H9 (cell line): ENCODE measurements at regions not wholly inside any gene's neighbourhood (a gene's known extent, or its start where the extent isn't known, plus 50 kb on each side); places are given as distances from the start of the nearest gene placed in this dataset.

Experiments
- DNase-seq: peaks from one replicate; pipeline ENCODE4 v3.0.0-alpha.2; 2017
- H2AFZ ChIP-seq: one replicate; pipeline ENCODE4 v1.6.1; 2013; ENCODE audit warnings: mild to moderate bottlenecking, low read length, control low read depth, moderate library complexity
- H2AK5ac ChIP-seq: 2 replicates; pipeline ENCODE4 v1.6.1; 2013; ENCODE audit warnings: low read length, control low read depth, mixed read lengths; ENCODE audit not compliant: insufficient read length
- H2BK120ac ChIP-seq: one replicate; pipeline ENCODE4 v1.6.1; 2013; ENCODE audit warnings: low read depth, mild to moderate bottlenecking, low read length, control low read depth, inconsistent platforms; ENCODE audit not compliant: poor library complexity, severe bottlenecking
- H2BK12ac ChIP-seq: 2 replicates; pipeline ENCODE4 v1.6.1; 2013; ENCODE audit warnings: low read length, control low read depth, mixed read lengths, low read depth; ENCODE audit not compliant: insufficient read length
- H2BK15ac ChIP-seq: 2 replicates; pipeline ENCODE4 v1.6.1; 2013; ENCODE audit warnings: low read depth, low read length, control low read depth
- H2BK20ac ChIP-seq: one replicate; pipeline ENCODE4 v1.6.1; 2013; ENCODE audit warnings: low read depth, mild to moderate bottlenecking, low read length, control low read depth, inconsistent platforms; ENCODE audit not compliant: poor library complexity, severe bottlenecking
- H2BK5ac ChIP-seq: 2 replicates; pipeline ENCODE4 v1.6.1; 2013; ENCODE audit warnings: low read length, control low read depth, mixed read lengths; ENCODE audit not compliant: insufficient read length
- H3K14ac ChIP-seq: 2 replicates; pipeline ENCODE4 v1.6.1; 2013; ENCODE audit warnings: low read length, control low read depth; ENCODE audit not compliant: insufficient read depth
- H3K18ac ChIP-seq: 2 replicates; pipeline ENCODE4 v1.6.1; 2013; ENCODE audit warnings: low read depth, mild to moderate bottlenecking, mixed read lengths, low read length, control low read depth; ENCODE audit not compliant: insufficient read length
- H3K23ac ChIP-seq: 2 replicates; pipeline ENCODE4 v1.6.1; 2013; ENCODE audit warnings: low read length, control low read depth, mixed read lengths, low read depth; ENCODE audit not compliant: insufficient read length
- H3K23me2 ChIP-seq: 2 replicates; pipeline ENCODE4 v1.6.1; 2013; ENCODE audit warnings: low read depth, mild to moderate bottlenecking, mixed read lengths, low read length, control low read depth; ENCODE audit not compliant: insufficient read length, poor library complexity, severe bottlenecking
- H3K27ac ChIP-seq: 2 replicates; pipeline ENCODE4 v1.5.1; 2013; ENCODE audit warnings: low read length, control low read depth, mixed read lengths, low read depth; ENCODE audit not compliant: insufficient read length
- H3K27me3 ChIP-seq: 2 replicates; pipeline ENCODE4 v1.6.1; 2013; ENCODE audit warnings: low read length, control low read depth, inconsistent platforms; ENCODE audit not compliant: insufficient read depth
- H3K4ac ChIP-seq: 2 replicates; pipeline ENCODE4 v1.6.1; 2013; ENCODE audit warnings: low read depth, mild to moderate bottlenecking, control low read depth, inconsistent platforms, low read length, moderate library complexity
- H3K4me1 ChIP-seq: 2 replicates; pipeline ENCODE4 v1.6.1; 2013; ENCODE audit warnings: low read length, control low read depth, inconsistent platforms; ENCODE audit not compliant: insufficient read depth
- H3K4me2 ChIP-seq: 2 replicates; pipeline ENCODE4 v1.6.1; 2013; ENCODE audit warnings: low read length, control low read depth, mixed read lengths; ENCODE audit not compliant: insufficient read length, insufficient read depth
- H3K56ac ChIP-seq: 2 replicates; pipeline ENCODE4 v1.6.1; 2013; ENCODE audit warnings: low read depth, mild to moderate bottlenecking, mixed read lengths, low read length, control low read depth; ENCODE audit not compliant: insufficient read length
- H3K79me1 ChIP-seq: 2 replicates; pipeline ENCODE4 v1.6.1; 2013; ENCODE audit warnings: low read depth, mild to moderate bottlenecking, moderate library complexity, low read length, control low read depth, inconsistent platforms; ENCODE audit not compliant: insufficient read depth, poor library complexity, severe bottlenecking
- H3K79me2 ChIP-seq: 2 replicates; pipeline ENCODE4 v1.6.1; 2013; ENCODE audit warnings: low read length, control low read depth, inconsistent platforms; ENCODE audit not compliant: insufficient read depth
- H3K9ac ChIP-seq: 2 replicates; pipeline ENCODE4 v1.6.1; 2013; ENCODE audit warnings: low read length, control low read depth, mixed read lengths; ENCODE audit not compliant: insufficient read length; ENCODE audit errors: extremely low read depth
- H3K9me3 ChIP-seq: one replicate; pipeline ENCODE4 v1.6.1; 2013; ENCODE audit warnings: low read depth, low read length, inconsistent platforms; ENCODE audit not compliant: control insufficient read depth
- H3T11ph ChIP-seq: one replicate; pipeline ENCODE4 v1.6.1; 2013; ENCODE audit warnings: mild to moderate bottlenecking, low read length, control low read depth, inconsistent platforms
- H4K20me1 ChIP-seq: one replicate; pipeline ENCODE4 v1.6.1; 2013; ENCODE audit not compliant: control insufficient read depth, insufficient read length, insufficient read depth
- H4K5ac ChIP-seq: 2 replicates; pipeline ENCODE4 v1.6.1; 2013; ENCODE audit warnings: low read depth, mild to moderate bottlenecking, mixed read lengths, low read length, control low read depth; ENCODE audit not compliant: insufficient read length
- H4K8ac ChIP-seq: replicated peaks from 2 replicates; pipeline ENCODE4 v1.6.1; 2013; ENCODE audit warnings: low read length, control low read depth, mixed read lengths, low read depth; ENCODE audit not compliant: insufficient read length
- H4K91ac ChIP-seq: 2 replicates; pipeline ENCODE4 v1.6.1; 2013; ENCODE audit warnings: low read depth, mild to moderate bottlenecking, moderate library complexity, mixed read lengths, low read length, control low read depth; ENCODE audit not compliant: insufficient read length
- H3K27ac Mint-ChIP-seq, 3 experiments: 2 replicates in 2 of 3; 3 replicates in 1 of 3; pipeline ENCODE4 v1.8.0; 2020 to 2021; ENCODE audit warnings: mixed read lengths in 3 of 3, mild to moderate bottlenecking in 1 of 3, moderate library complexity in 1 of 3
- H3K27me3 Mint-ChIP-seq: 2 replicates; pipeline ENCODE4 v1.8.0; 2021; ENCODE audit warnings: low read depth, mild to moderate bottlenecking, moderate library complexity, mixed read lengths
- H3K36me3 Mint-ChIP-seq, 3 experiments: 2 replicates in 2 of 3; 3 replicates in 1 of 3; pipeline ENCODE4 v1.8.0; 2020 to 2021; ENCODE audit warnings: low read depth in 3 of 3, mixed read lengths in 3 of 3; ENCODE audit not compliant: insufficient read depth in 1 of 3
- H3K4me1 Mint-ChIP-seq, 2 experiments: 2 replicates each; pipeline ENCODE4 v1.8.0; 2020; ENCODE audit warnings: mixed read lengths in 2 of 2
- H3K4me3 Mint-ChIP-seq, 2 experiments: 2 replicates in 1 of 2; 3 replicates in 1 of 2; pipeline ENCODE4 v1.8.0; 2020 to 2021; ENCODE audit warnings: mild to moderate bottlenecking in 2 of 2, mixed read lengths in 2 of 2, moderate library complexity in 1 of 2
- H3K9me3 Mint-ChIP-seq, 2 experiments: 2 replicates in 1 of 2; 3 replicates in 1 of 2; pipeline ENCODE4 v1.8.0; 2020; ENCODE audit warnings: mild to moderate bottlenecking in 2 of 2, mixed read lengths in 2 of 2, moderate library complexity in 1 of 2
- WGBS: extraction: QIAGEN DNeasy Blood & Tissue Kit; methylation state at CpG from one replicate; pipeline ENCODE4 v1.1.7; 2013; ENCODE audit warnings: missing lambda C conversion rate, low lambda C conversion rate, mixed read lengths; ENCODE audit not compliant: insufficient read length; ENCODE audit errors: extremely low coverage; 5-methylcytosine and 5-hydroxymethylcytosine counted together
- TF ChIP-seq, protein P1 (sequence below): fragments of 200-600 bp; sonication (generic); conservative IDR thresholded peaks from 3 replicates; pipeline ENCODE4 v1.8.0; 2021; ENCODE audit warnings: antibody characterized with exemption, mild to moderate bottlenecking

DNA sequence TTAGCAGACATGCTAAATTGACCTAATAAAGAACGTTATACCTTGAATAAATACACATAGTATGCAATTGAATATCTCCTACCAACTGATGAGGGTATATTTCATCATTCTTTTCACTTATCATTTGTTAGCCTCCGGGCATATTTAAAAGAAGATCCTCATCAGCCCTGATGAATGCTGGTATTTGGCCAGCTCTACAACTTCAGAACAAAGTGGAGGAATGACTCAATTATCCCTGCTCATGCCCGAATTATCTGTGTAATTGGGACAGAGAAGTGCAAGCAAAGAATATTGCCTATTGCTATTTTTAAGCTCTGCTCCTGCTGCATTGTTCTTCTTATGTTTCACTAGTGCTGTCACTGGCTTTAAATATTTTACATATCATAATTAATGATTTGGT, 622.1 kb downstream of the METTL15 start:
- H3K56ac ChIP-seq: no peak overlapping the region
- H2AFZ ChIP-seq: no peak overlapping the region
- no peak overlapping the region for H3K4me2 ChIP-seq
- no peak overlapping the region for H4K8ac ChIP-seq
- no peak overlapping the region for H3K27ac ChIP-seq
- Mint-ChIP-seq H3K27ac (no peak overlapping the region), H3K27me3 (no peaks in the 10 kb centered on the region; the same call in 1 of the 2 replicates), H3K4me1 (peaks cover 13 to 27% of the 10 kb centered on the region in 2 experiments), H3K36me3 (peaks cover 0 to 4% (median 0%) of the 10 kb centered on the region in 3 experiments; a peak in 2 of 7 replicates), H3K9me3 (no peaks in the 10 kb centered on the region), H3K4me3 (no peak overlapping the region)
- no peaks in the 10 kb centered on the region for H3K79me2 ChIP-seq
- no peak overlapping the region for H2BK12ac ChIP-seq
- H2BK5ac ChIP-seq: no peak overlapping the region
- no peak overlapping the region for H2BK15ac ChIP-seq
- no peak overlapping the region for H3K4ac ChIP-seq
- H2AK5ac ChIP-seq: no peak overlapping the region
- H3K23ac ChIP-seq: no peak overlapping the region
- no peaks in the 10 kb centered on the region for H3K9me3 ChIP-seq
- H3K4me1 ChIP-seq: peaks cover 5% of the 10 kb centered on the region
- no peak overlapping the region for H3K9ac ChIP-seq
- no CpG with 5 or more reads among the region's 3 CpGs for WGBS
- no peak overlapping the region for H3T11ph ChIP-seq
- H3K27me3 ChIP-seq: no peaks in the 10 kb centered on the region
- H4K91ac ChIP-seq: no peak overlapping the region
- no peak for DNase-seq
- no peaks in the 10 kb centered on the region for H3K23me2 ChIP-seq
- no peak overlapping the region for H2BK20ac ChIP-seq
- H4K20me1 ChIP-seq: no peaks in the 10 kb centered on the region
- no peak overlapping the region for H2BK120ac ChIP-seq
- H3K79me1 ChIP-seq: no peaks in the 10 kb centered on the region
- TF ChIP-seq, protein P1, sequence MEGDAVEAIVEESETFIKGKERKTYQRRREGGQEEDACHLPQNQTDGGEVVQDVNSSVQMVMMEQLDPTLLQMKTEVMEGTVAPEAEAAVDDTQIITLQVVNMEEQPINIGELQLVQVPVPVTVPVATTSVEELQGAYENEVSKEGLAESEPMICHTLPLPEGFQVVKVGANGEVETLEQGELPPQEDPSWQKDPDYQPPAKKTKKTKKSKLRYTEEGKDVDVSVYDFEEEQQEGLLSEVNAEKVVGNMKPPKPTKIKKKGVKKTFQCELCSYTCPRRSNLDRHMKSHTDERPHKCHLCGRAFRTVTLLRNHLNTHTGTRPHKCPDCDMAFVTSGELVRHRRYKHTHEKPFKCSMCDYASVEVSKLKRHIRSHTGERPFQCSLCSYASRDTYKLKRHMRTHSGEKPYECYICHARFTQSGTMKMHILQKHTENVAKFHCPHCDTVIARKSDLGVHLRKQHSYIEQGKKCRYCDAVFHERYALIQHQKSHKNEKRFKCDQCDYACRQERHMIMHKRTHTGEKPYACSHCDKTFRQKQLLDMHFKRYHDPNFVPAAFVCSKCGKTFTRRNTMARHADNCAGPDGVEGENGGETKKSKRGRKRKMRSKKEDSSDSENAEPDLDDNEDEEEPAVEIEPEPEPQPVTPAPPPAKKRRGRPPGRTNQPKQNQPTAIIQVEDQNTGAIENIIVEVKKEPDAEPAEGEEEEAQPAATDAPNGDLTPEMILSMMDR: no peak
- H4K5ac ChIP-seq: no peak overlapping the region
- no peak overlapping the region for H3K14ac ChIP-seq
- H3K18ac ChIP-seq: no peak overlapping the region
